ENCODE measurements at regions not wholly inside any gene's neighbourhood (a gene's known extent, or its start where the extent isn't known, plus 50 kb on each side); places are given as distances from the start of the nearest gene placed in this dataset.

DNA sequence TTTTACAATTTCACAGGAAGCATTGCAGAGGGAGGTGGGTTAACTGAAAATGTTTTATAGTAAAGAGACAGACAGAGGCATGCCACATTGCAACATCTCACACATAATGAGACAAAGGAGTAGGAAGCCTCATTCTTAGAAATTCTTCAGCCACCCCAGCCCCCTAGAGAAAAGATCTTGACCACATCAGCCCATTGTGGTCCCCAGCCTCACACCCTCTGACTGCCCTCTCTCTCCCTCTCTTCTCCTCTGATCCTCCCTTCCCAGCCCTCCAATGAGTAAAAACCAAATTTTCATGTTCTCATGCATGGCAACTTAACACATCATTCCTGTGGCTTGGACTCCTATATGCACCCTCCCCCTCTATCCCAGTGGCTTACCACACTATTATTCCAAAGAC lies 174.1 kb downstream of the UACA start:
- TF ChIP-seq, protein P1, sequence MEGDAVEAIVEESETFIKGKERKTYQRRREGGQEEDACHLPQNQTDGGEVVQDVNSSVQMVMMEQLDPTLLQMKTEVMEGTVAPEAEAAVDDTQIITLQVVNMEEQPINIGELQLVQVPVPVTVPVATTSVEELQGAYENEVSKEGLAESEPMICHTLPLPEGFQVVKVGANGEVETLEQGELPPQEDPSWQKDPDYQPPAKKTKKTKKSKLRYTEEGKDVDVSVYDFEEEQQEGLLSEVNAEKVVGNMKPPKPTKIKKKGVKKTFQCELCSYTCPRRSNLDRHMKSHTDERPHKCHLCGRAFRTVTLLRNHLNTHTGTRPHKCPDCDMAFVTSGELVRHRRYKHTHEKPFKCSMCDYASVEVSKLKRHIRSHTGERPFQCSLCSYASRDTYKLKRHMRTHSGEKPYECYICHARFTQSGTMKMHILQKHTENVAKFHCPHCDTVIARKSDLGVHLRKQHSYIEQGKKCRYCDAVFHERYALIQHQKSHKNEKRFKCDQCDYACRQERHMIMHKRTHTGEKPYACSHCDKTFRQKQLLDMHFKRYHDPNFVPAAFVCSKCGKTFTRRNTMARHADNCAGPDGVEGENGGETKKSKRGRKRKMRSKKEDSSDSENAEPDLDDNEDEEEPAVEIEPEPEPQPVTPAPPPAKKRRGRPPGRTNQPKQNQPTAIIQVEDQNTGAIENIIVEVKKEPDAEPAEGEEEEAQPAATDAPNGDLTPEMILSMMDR (IDR thresholded peaks at IDR 0.05) = no peak
- TF ChIP-seq POLR2A (IDR thresholded peaks at IDR 0.05) = no peak
